Ishikawa (cell line): ENCODE measurements at regions not wholly inside any gene's neighbourhood (a gene's known extent, or its start where the extent isn't known, plus 50 kb on each side); places are given as distances from the start of the nearest gene placed in this dataset.

Experiments used
- CEBPB ChIP-seq: IDR thresholded peaks from 2 replicates; pipeline ENCODE4 v1.6.1; 2012
- EGR1 ChIP-seq: IDR thresholded peaks from 2 replicates; pipeline ENCODE4 v1.6.1; 2012
- EP300 ChIP-seq: IDR thresholded peaks from 2 replicates; pipeline ENCODE4 v1.6.1; 2012; ENCODE audit warnings: borderline replicate concordance
- FOXM1 ChIP-seq: IDR thresholded peaks from 2 replicates; pipeline ENCODE4 v1.6.1; 2012; ENCODE audit warnings: low read depth, borderline replicate concordance
- RAD21 ChIP-seq: IDR thresholded peaks from 2 replicates; pipeline ENCODE4 v1.6.1; 2012; ENCODE audit warnings: low read depth
- REST ChIP-seq: IDR thresholded peaks from 2 replicates; pipeline ENCODE4 v1.6.1; 2012; ENCODE audit warnings: low read depth, mild to moderate bottlenecking
- YY1 ChIP-seq: IDR thresholded peaks from 2 replicates; pipeline ENCODE4 v1.6.1; 2012; ENCODE audit warnings: low read depth

DNA sequence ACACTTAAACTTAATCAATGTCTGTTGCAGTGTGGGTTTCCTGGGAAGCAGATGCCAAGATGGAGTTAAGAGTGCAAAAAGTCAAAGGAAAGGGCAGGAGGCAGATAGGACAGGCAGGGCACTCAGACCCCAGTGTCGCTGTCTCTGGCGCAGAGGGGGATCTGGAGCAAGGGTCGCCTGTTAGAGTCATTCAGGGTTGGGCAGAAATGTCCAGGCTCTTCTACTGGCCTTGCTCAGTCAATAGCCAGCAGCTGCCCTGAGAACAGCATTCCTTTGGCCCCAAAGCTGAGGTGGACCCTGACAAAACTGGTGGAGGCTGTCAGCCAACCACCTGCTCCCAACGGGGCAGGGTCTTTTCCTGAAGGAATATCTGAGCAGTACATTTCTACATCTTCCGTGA is 97.1 kb upstream of the SLC66A3 start:
- TF ChIP-seq YY1 = no peak
- no peak for TF ChIP-seq EP300
- no peak for TF ChIP-seq RAD21
- TF ChIP-seq REST = no peak
- no peak for TF ChIP-seq CEBPB
- no peak for TF ChIP-seq FOXM1
- no peak for TF ChIP-seq EGR1
